HG02885 (cell line): ENCODE measurements at regions not wholly inside any gene's neighbourhood (a gene's known extent, or its start where the extent isn't known, plus 50 kb on each side); places are given as distances from the start of the nearest gene placed in this dataset.

Experiments used
- ATAC-seq: cut with Tn5 transposase; IDR thresholded peaks from one replicate; pipeline ENCODE4 v1.9.1; 2021; ENCODE audit warnings: mild to moderate bottlenecking; ENCODE audit not compliant: unreplicated experiment, poor library complexity

GRCh38 chr17:53891726-53892125 is 69.0 kb downstream of the KIF2B start:
- no peak for ATAC-seq

- ATAC-seq, result no peak
These were observed 69.5 kb downstream of the KIF2B start for GRCh38 chr17:53892222-53892621.

- ATAC-seq, result no peak
These were observed 71.9 kb downstream of the KIF2B start for GRCh38 chr17:53894591-53894990.

- ATAC-seq, result no peak
These were observed 73.3 kb downstream of the KIF2B start for GRCh38 chr17:53896047-53896446.

- ATAC-seq, result no peak
These were observed 78.2 kb downstream of the KIF2B start for GRCh38 chr17:53900951-53901350.

GRCh38 chr17:53907435-53907834 is 84.7 kb downstream of the KIF2B start:
- ATAC-seq, result no peak

GRCh38 chr17:53909802-53910201 is 87.1 kb downstream of the KIF2B start:
- no peak for ATAC-seq

GRCh38 chr17:53912117-53912516 is 89.4 kb downstream of the KIF2B start:
- ATAC-seq, result no peak

- no peak for ATAC-seq
These were observed 96.6 kb downstream of the KIF2B start for GRCh38 chr17:53919356-53919755.

GRCh38 chr17:53924530-53925455 is 102.1 kb downstream of the KIF2B start:
- no peak for ATAC-seq

- no peak for ATAC-seq
These were observed 109.7 kb downstream of the KIF2B start for GRCh38 chr17:53932386-53932785.

- ATAC-seq, result no peak
These were observed 112.2 kb downstream of the KIF2B start for GRCh38 chr17:53934931-53935330.

- no peak for ATAC-seq
These were observed 118.5 kb downstream of the KIF2B start for GRCh38 chr17:53941231-53941630.

GRCh38 chr17:53942436-53942835 is 119.7 kb downstream of the KIF2B start:
- no peak for ATAC-seq

GRCh38 chr17:53942898-53943297 is 120.2 kb downstream of the KIF2B start:
- no peak for ATAC-seq

GRCh38 chr17:53948323-53948722 is 125.6 kb downstream of the KIF2B start:
- no peak for ATAC-seq

- no peak for ATAC-seq
These were observed 126.9 kb downstream of the KIF2B start for GRCh38 chr17:53949473-53950090.

GRCh38 chr17:53950207-53950857 is 127.6 kb downstream of the KIF2B start:
- no peak for ATAC-seq

- ATAC-seq, result no peak
These were observed 128.1 kb downstream of the KIF2B start for GRCh38 chr17:53950858-53951250.

- no peak for ATAC-seq
These were observed 148.6 kb downstream of the KIF2B start for GRCh38 chr17:53971361-53971760.

GRCh38 chr17:53979991-53980390 is 157.3 kb downstream of the KIF2B start:
- ATAC-seq, result no peak
